GM19240 (cell line): ENCODE measurements at regions not wholly inside any gene's neighbourhood (a gene's known extent, or its start where the extent isn't known, plus 50 kb on each side); places are given as distances from the start of the nearest gene placed in this dataset.

Experiments used
- DNase-seq: peaks from one replicate; pipeline ENCODE4 v3.0.0; 2011; ENCODE audit warnings: low spot score; ENCODE audit not compliant: insufficient read length

GRCh38 chr9:129362287-129363000 is 184.4 kb upstream of the IER5L start:
- DNase-seq, result no peak

- no peak for DNase-seq
Measured at GRCh38 chr9:129361196-129361595, 183.1 kb upstream of the IER5L start.

- DNase-seq, result no peak
Measured at GRCh38 chr9:129359916-129360536, 182.0 kb upstream of the IER5L start.

GRCh38 chr9:129359162-129359811 is 181.2 kb upstream of the IER5L start:
- DNase-seq, result no peak

- DNase-seq, result no peak
Measured at GRCh38 chr9:129358621-129359154, 180.6 kb upstream of the IER5L start.

- no peak for DNase-seq
Measured at GRCh38 chr9:129357773-129358245, 179.7 kb upstream of the IER5L start.

GRCh38 chr9:129356871-129357772 is 179.1 kb upstream of the IER5L start:
- no peak for DNase-seq

- no peak for DNase-seq
Measured at GRCh38 chr9:129355631-129356030, 177.6 kb upstream of the IER5L start.

GRCh38 chr9:129354498-129354897 is 176.4 kb upstream of the IER5L start:
- DNase-seq, result no peak

GRCh38 chr9:129353697-129354336 is 175.8 kb upstream of the IER5L start:
- no peak for DNase-seq

GRCh38 chr9:129352146-129352865 is 174.2 kb upstream of the IER5L start:
- no peak for DNase-seq

- no peak for DNase-seq
Measured at GRCh38 chr9:129351642-129352145, 173.6 kb upstream of the IER5L start.

- DNase-seq, result no peak
Measured at GRCh38 chr9:129351058-129351641, 173.1 kb upstream of the IER5L start.

GRCh38 chr9:129350143-129350935 is 172.3 kb upstream of the IER5L start:
- no peak for DNase-seq

GRCh38 chr9:129349665-129349947 is 171.5 kb upstream of the IER5L start:
- DNase-seq, result no peak

GRCh38 chr9:129348890-129349664 is 171.0 kb upstream of the IER5L start:
- DNase-seq, result no peak

GRCh38 chr9:129347316-129348120 is 169.5 kb upstream of the IER5L start:
- no peak for DNase-seq
